WI38 (cell line): ENCODE measurements at regions not wholly inside any gene's neighbourhood (a gene's known extent, or its start where the extent isn't known, plus 50 kb on each side); places are given as distances from the start of the nearest gene placed in this dataset.
"Not testable (repeated sequence)": the region's sequence is repeated elsewhere in the genome, so short reads cannot be mapped to it uniquely, and the experiment has no call there.

Experiments
- H3K4me3 ChIP-seq: 2 replicates; pipeline ENCODE4 v1.5.1; 2011; ENCODE audit warnings: low read depth, mild to moderate bottlenecking, control low read depth, low read length
- TF ChIP-seq, protein P1 (sequence below): IDR thresholded peaks from 2 replicates; pipeline ENCODE4 v1.5.1; 2012; ENCODE audit warnings: low read depth, mild to moderate bottlenecking, control low read depth, low read length

DNA sequence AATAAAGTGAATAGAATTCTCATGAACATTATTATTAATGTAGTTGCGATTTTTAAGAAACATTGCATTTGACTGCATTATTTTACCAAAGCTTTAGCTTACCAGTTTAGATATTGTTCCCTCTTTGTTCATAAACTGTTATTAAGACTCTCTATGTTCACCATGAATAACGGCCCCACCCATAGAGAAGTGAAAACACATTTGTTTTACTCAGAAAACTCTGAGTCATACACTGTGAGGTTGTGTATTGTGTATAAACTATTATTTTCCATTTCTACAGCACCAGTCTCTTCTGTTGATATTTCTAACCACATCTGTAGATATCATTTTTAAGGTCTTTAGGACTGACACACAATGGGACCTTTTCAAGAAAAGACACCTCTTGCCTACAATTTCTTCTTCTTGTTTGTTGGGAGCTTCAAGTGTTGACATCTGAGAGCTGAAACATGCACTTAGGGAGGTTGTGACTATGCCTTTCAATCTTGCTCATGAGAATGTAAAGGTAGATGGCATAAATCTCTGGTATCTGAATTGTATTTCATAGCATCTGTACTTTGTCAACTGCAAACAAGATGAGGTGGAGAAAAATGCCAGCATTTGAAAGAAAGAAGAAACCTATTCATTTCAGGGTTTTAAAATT lies 252.9 kb upstream of the CDH8 start:
- TF ChIP-seq, protein P1, sequence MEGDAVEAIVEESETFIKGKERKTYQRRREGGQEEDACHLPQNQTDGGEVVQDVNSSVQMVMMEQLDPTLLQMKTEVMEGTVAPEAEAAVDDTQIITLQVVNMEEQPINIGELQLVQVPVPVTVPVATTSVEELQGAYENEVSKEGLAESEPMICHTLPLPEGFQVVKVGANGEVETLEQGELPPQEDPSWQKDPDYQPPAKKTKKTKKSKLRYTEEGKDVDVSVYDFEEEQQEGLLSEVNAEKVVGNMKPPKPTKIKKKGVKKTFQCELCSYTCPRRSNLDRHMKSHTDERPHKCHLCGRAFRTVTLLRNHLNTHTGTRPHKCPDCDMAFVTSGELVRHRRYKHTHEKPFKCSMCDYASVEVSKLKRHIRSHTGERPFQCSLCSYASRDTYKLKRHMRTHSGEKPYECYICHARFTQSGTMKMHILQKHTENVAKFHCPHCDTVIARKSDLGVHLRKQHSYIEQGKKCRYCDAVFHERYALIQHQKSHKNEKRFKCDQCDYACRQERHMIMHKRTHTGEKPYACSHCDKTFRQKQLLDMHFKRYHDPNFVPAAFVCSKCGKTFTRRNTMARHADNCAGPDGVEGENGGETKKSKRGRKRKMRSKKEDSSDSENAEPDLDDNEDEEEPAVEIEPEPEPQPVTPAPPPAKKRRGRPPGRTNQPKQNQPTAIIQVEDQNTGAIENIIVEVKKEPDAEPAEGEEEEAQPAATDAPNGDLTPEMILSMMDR = no peak
- no peak overlapping the region for H3K4me3 ChIP-seq

DNA sequence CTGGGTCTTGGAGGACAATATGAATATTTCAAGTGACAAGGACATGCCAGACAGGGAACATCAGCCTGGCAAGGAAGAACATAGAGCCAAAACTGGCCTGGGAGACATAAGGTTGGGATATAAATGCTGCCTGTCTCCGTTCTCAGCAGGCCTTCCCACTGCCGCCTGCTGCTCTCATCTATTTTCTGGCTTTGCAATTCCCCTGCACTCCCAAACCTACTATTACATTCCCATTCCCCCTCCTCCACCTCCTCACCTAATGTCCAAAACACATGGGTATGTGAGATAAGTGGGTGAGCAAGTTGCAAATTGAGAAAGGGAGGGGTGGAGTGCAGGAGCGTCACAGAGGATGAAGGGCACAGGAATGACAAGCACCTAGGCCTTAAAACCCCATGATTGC lies 244.3 kb upstream of the CDH8 start:
- no peak overlapping the region for H3K4me3 ChIP-seq

DNA sequence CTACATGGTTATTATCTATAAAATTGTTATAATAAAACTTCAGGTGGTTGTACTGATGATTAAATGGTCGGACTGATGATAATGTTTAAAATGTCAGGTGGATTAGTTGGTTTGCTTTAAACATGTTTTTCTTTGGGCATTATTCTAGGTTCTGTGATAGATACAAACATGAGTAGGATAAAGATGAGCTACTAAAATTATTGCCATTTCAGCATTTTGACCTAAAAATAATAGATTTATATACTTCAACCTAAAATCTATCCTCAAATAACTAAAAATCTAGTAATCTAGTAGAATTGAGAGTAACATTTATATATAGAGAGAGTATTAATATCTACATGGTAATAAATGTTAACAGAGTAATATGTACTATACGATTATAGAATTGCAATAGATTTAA lies 241.7 kb upstream of the CDH8 start:
- TF ChIP-seq, protein P1 = no peak
- H3K4me3 ChIP-seq = no peak overlapping the region

More for the DNA sequence above, 244.3 kb upstream of the CDH8 start:
- TF ChIP-seq, protein P1 = no peak

DNA sequence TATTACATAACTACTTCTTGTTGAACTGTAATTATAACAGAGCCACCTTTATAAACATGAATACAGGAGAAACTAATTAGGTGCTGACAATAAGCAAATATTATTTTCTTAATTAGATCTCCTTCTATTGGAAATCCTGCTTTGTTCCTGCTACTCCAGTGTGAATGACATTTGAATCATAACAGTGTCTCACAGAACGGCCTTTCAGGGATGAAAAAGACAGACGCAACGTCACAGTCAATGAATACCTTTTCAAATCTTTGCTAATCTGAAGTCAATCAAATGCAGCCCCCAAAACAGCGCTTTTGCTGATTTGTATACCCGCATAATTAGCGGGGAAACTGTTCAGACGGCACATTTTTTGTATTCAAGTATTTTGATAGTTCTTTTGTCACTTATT lies 240.4 kb upstream of the CDH8 start:
- H3K4me3 ChIP-seq = no peak overlapping the region

DNA sequence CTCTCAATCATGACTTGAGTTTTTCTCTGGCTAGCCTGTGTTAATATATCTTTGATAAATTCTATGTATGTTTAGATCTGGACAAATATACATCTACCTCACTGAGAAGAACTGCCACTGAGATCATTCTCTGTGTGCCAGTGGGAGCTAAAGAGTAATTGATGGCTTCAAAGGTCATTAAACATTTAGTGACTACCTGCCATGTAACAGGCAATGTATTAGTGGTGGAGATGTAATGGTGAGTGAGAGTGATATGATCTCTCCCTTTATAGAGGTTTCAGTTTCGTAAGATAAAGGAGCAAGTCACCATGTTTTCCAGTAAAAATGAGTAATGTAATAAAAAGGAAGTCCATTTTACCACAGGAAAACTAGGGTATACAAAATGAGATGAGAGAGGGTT lies 235.8 kb upstream of the CDH8 start:
- TF ChIP-seq, protein P1 = no peak
- H3K4me3 ChIP-seq = no peak overlapping the region

More for the DNA sequence above, 240.4 kb upstream of the CDH8 start:
- TF ChIP-seq, protein P1 = no peak

DNA sequence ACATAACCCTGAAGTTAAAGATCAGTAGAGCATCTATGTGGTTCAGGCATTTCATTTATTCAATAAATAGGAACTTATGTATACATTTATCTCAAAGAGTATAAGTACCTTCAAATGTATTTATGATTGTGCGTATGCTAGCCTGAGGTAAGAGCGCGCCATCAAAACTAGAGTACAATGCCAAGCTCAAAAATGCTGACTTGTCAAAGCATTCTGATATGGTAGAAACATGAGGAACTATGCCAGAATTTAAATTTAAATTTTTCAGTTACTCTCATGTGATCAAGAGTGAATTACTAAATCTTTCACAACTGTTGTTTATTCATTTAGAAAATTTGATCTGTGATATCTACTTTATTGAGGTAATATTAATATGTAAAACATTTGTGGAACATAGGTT lies 225.5 kb upstream of the CDH8 start:
- H3K4me3 ChIP-seq = no peak overlapping the region
- TF ChIP-seq, protein P1 = no peak

DNA sequence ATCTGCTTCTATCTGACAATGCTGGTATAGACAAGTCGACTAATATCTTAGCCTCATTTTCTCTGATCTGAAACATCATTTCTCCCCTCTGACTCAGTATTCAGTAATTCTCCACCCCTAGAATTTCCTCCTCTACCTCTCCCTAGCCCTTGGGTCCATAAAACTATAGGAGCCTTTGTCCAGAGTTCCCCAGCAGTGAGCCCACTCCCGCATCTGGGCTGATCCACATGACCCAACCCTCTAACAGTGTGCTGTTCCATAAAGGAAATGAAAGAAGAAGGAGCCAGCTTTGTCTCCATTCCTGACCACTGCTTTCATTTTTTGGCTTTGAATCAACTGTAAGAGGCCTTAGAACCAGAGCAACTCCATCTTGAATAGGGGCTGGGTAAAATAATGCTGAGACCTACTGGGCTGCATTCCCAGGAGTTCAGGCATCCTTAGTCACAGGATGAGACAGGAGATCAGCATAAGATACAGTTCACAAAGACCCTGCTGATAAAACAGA lies 222.7 kb upstream of the CDH8 start:
- H3K4me3 ChIP-seq = not testable (repeated sequence)

DNA sequence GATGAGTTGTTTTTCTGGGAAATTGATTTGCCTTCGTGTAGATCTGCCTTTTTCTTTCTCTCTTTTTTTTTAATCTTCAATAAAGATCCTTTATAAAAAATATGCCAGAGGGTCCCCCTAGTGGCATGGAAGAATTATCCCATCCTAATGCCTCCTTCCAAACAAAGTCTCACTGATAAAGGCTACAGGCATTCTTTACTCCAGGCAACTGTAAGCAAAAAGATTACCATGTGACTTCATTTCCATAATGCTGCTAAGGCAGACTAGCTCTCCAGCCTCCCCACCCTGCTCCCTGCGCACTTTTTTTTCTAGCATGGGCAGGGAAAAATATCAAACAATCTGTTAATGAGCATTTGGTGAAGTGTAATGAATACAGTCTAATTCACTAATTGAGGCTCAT lies 220.2 kb upstream of the CDH8 start:
- TF ChIP-seq, protein P1 = no peak

More for the DNA sequence above, 220.2 kb upstream of the CDH8 start:
- no peak overlapping the region for H3K4me3 ChIP-seq
